Chondrocyte (in vitro differentiated cells): ENCODE measurements at regions not wholly inside any gene's neighbourhood (a gene's known extent, or its start where the extent isn't known, plus 50 kb on each side); places are given as distances from the start of the nearest gene placed in this dataset.

ENCODE experiments used
- DNase-seq: peaks from one replicate; pipeline ENCODE4 v3.0.0; 2021; ENCODE audit warnings: mixed read lengths, low spot score
- H3K27ac Mint-ChIP-seq: one replicate; pipeline ENCODE4 v1.8.0; 2021; ENCODE audit warnings: mild to moderate bottlenecking, moderate library complexity, mixed read lengths; ENCODE audit not compliant: unreplicated experiment
- H3K27me3 Mint-ChIP-seq: 2 replicates; pipeline ENCODE4 v1.8.0; 2021; ENCODE audit warnings: low read depth, mixed read lengths
- H3K36me3 Mint-ChIP-seq: 2 replicates; pipeline ENCODE4 v1.8.0; 2021; ENCODE audit warnings: low read depth, mixed read lengths
- H3K4me1 Mint-ChIP-seq: 2 replicates; pipeline ENCODE4 v1.8.0; 2021; ENCODE audit warnings: low read depth, mild to moderate bottlenecking, mixed read lengths
- H3K4me3 Mint-ChIP-seq: one replicate; pipeline ENCODE4 v1.8.0; 2021; ENCODE audit warnings: mild to moderate bottlenecking, moderate library complexity, mixed read lengths; ENCODE audit not compliant: unreplicated experiment
- H3K9me3 Mint-ChIP-seq: 2 replicates; pipeline ENCODE4 v1.8.0; 2021; ENCODE audit warnings: low read depth, mixed read lengths
- TF ChIP-seq, protein P1 (sequence below): fragments of 200-600 bp; sonication (generic); IDR thresholded peaks from 2 replicates; pipeline ENCODE4 v1.5.0; 2021; ENCODE audit warnings: antibody characterized with exemption, mild to moderate bottlenecking, moderate library complexity

DNA sequence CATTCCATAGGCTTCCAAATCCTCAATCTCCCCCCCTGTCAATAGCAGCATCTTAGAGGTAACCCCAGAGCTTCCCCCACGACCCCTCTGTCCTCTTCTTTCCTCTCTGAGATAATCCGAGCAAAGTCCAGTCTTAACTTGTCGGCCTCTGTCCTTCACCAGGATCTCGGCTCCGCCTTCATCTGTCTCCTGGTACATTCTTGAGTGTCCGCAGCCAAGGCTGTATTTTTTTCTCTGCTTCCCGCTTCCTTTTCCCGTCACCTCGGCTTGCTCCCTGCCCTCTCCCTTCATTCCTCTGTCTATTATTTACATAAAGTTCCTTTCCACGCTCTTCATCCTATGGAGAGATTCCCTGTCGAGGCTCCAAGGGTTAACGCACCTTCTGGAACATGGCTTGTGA is 153.9 kb upstream of the GSC start:
- peaks cover 10% of the 10 kb centered on the region for H3K9me3 Mint-ChIP-seq
- peak overlapping the region; percentile 82 for H3K27ac Mint-ChIP-seq
- TF ChIP-seq, protein P1, sequence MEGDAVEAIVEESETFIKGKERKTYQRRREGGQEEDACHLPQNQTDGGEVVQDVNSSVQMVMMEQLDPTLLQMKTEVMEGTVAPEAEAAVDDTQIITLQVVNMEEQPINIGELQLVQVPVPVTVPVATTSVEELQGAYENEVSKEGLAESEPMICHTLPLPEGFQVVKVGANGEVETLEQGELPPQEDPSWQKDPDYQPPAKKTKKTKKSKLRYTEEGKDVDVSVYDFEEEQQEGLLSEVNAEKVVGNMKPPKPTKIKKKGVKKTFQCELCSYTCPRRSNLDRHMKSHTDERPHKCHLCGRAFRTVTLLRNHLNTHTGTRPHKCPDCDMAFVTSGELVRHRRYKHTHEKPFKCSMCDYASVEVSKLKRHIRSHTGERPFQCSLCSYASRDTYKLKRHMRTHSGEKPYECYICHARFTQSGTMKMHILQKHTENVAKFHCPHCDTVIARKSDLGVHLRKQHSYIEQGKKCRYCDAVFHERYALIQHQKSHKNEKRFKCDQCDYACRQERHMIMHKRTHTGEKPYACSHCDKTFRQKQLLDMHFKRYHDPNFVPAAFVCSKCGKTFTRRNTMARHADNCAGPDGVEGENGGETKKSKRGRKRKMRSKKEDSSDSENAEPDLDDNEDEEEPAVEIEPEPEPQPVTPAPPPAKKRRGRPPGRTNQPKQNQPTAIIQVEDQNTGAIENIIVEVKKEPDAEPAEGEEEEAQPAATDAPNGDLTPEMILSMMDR: no peak
- no peak for DNase-seq
- H3K36me3 Mint-ChIP-seq: no peaks in the 10 kb centered on the region
- H3K27me3 Mint-ChIP-seq: no peaks in the 10 kb centered on the region
- H3K4me3 Mint-ChIP-seq: no peak overlapping the region
- H3K4me1 Mint-ChIP-seq: peaks cover 22% of the 10 kb centered on the region

DNA sequence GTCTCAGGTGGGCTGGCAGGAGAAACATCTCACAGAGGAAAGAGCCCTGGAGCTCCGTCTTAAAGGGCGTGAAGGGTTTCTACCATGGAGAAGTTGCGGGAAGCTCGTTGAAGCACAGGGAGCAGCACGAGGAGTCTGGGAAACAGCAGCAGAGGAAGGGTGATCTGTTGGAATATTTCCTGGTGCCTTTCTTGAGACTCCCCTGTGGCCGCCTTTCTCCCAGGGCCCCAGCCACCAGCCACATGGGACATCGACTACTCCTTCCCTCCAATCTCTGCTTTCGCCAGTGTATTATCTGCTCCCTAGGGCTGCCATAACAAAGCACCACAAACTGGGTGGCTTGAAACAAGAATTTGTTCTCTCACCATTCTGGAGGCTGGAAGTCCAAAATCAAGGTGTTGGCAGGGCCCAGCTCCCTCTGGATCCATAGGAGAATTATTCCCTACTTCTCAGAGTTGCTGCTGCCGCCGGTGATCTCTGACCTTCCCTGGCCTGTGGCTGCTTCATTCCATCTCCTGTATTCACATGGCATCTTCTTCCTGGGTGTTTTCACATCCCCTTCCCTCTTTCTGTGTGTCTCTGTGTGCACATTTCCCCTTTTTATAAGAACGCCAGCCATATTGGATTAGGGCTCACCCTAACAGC is 152.8 kb upstream of the GSC start:
- Mint-ChIP-seq H3K4me1 (peaks cover 22% of the 10 kb centered on the region), H3K4me3 (no peak overlapping the region), H3K27me3 (no peaks in the 10 kb centered on the region), H3K27ac (peak overlapping the region; percentile 41), H3K36me3 (no peaks in the 10 kb centered on the region), H3K9me3 (peaks cover 10% of the 10 kb centered on the region)
- TF ChIP-seq, protein P1: no peak
- DNase-seq: no peak

DNA sequence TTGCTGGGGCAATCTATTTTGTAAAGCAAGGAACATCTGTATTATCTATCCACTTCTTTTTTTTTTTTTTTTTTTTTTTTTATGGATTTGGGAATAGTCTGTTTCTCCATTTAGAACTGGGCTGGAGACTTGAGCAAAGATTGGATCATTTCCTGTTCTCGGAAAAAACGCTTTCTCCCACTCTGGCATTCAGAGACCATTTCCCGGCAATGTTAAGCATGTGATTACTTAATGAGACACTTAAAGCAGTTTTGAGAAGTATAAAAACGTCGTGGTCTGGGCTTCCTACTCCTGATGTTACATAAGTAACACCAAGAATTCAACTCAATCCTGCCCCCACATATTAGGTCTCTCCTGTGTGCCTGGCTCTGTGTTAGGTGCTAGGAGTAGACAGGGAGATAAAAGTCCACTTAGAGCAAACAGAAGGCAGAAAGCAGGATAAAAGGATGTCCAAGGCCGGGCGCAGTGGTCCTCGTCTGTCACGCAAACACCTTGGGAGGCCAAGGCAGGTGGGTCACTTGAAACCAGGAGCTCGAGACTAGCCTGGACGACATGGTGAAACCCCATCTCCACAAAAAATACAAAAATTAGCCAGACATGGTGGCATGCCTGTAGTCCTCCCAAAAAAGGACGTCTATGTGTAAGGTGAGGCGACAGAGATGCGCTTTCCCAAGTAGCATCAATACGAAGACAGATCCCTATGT is 152.1 kb upstream of the GSC start:
- Mint-ChIP-seq H3K36me3 (no peaks in the 10 kb centered on the region), H3K4me3 (no peak overlapping the region), H3K4me1 (peaks cover 22% of the 10 kb centered on the region), H3K9me3 (peaks cover 10% of the 10 kb centered on the region), H3K27ac (peak overlapping the region; percentile 51), H3K27me3 (no peaks in the 10 kb centered on the region)
- TF ChIP-seq, protein P1: no peak
- DNase-seq: no peak

DNA sequence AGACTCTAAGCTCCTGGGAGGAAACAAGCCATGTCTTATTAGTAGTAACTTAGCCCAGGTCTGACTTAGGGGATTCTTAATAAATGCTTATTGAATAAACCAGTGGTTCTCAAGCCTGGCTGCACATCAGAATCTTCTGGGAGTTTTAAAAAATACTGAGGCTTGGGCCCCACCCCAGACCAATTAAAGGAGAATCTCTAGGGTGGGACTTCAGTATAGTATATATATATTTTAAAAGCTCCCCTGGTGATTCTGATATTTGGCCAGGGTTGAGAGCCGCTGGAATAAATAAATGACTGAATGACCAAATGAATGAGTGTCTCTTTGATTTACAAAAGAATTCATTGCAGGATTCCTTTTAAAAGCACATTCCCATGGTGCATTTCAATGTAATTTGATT is 151.5 kb upstream of the GSC start:
- Mint-ChIP-seq H3K4me1 (peaks cover 19% of the 10 kb centered on the region), H3K27me3 (no peaks in the 10 kb centered on the region), H3K4me3 (no peak overlapping the region), H3K36me3 (no peaks in the 10 kb centered on the region), H3K27ac (no peak overlapping the region), H3K9me3 (peaks cover 10% of the 10 kb centered on the region)
- no peak for DNase-seq
- TF ChIP-seq, protein P1: no peak

DNA sequence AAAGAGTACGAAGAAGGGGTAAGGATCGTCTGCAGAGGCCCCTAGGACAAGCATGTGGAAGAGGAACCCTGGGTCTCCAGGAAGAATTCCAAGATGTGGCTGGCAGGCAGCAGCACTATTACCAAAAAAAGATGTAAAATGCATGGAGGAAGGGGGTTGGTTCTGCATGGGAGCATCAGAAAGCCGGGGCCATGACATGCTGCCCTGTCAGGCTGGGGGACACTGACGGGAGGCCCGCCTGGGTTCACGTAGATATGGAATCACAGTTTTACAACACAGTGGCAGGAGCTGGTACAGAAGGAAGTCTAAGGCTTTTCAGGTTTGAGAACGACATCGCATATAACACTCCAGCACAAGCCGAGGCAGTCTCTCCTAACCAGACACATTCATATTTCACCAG is 150.0 kb upstream of the GSC start:
- no peaks in the 10 kb centered on the region for H3K36me3 Mint-ChIP-seq
- H3K27ac Mint-ChIP-seq: no peak overlapping the region
- peaks cover 16% of the 10 kb centered on the region for H3K4me1 Mint-ChIP-seq
- no peaks in the 10 kb centered on the region for H3K27me3 Mint-ChIP-seq
- no peak for DNase-seq
- H3K9me3 Mint-ChIP-seq: peaks cover 10% of the 10 kb centered on the region
- TF ChIP-seq, protein P1: no peak
- H3K4me3 Mint-ChIP-seq: no peak overlapping the region
